ENCODE measurements at regions not wholly inside any gene's neighbourhood (a gene's known extent, or its start where the extent isn't known, plus 50 kb on each side); places are given as distances from the start of the nearest gene placed in this dataset.
"Not testable (repeated sequence)": the region's sequence is repeated elsewhere in the genome, so short reads cannot be mapped to it uniquely, and the experiment has no call there.

- DNase-seq (ENCODE audit: low read depth, low spot score) = no peak
These were observed 115.8 kb upstream of the PLCL2 start for GRCh38 chr3:16768956-16769355.

- no peak for DNase-seq (ENCODE audit: low read depth, low spot score)
These were observed 115.2 kb upstream of the PLCL2 start for GRCh38 chr3:16769525-16769924.

GRCh38 chr3:16770021-16770420 is 114.7 kb upstream of the PLCL2 start:
- DNase-seq (ENCODE audit: low read depth, low spot score) = no peak

- DNase-seq (ENCODE audit: low read depth, low spot score) = no peak
These were observed 114.0 kb upstream of the PLCL2 start for GRCh38 chr3:16770792-16771191.

GRCh38 chr3:16773594-16773993 is 111.2 kb upstream of the PLCL2 start:
- not testable (repeated sequence) for DNase-seq (ENCODE audit: low read depth, low spot score)

- DNase-seq (ENCODE audit: low read depth, low spot score) = not testable (repeated sequence)
These were observed 110.2 kb upstream of the PLCL2 start for GRCh38 chr3:16774536-16774935.

GRCh38 chr3:16784973-16785372 is 99.8 kb upstream of the PLCL2 start:
- DNase-seq (ENCODE audit: low read depth, low spot score) = no peak

GRCh38 chr3:16785465-16785864 is 99.3 kb upstream of the PLCL2 start:
- no peak for DNase-seq (ENCODE audit: low read depth, low spot score)

GRCh38 chr3:16788440-16789056 is 96.2 kb upstream of the PLCL2 start:
- DNase-seq (ENCODE audit: low read depth, low spot score) = no peak

- no peak for DNase-seq (ENCODE audit: low read depth, low spot score)
These were observed 95.2 kb upstream of the PLCL2 start for GRCh38 chr3:16789344-16790120.

- no peak for DNase-seq (ENCODE audit: low read depth, low spot score)
These were observed 94.0 kb upstream of the PLCL2 start for GRCh38 chr3:16790432-16791400.

GRCh38 chr3:16793321-16793720 is 91.4 kb upstream of the PLCL2 start:
- DNase-seq (ENCODE audit: low read depth, low spot score) = no peak

- no peak for DNase-seq (ENCODE audit: low read depth, low spot score)
These were observed 90.5 kb upstream of the PLCL2 start for GRCh38 chr3:16794257-16794656.

GRCh38 chr3:16795581-16795980 is 89.2 kb upstream of the PLCL2 start:
- DNase-seq (ENCODE audit: low read depth, low spot score) = no peak

GRCh38 chr3:16797831-16798230 is 86.9 kb upstream of the PLCL2 start:
- no peak for DNase-seq (ENCODE audit: low read depth, low spot score)

GRCh38 chr3:16798738-16799137 is 86.0 kb upstream of the PLCL2 start:
- no peak for DNase-seq (ENCODE audit: low read depth, low spot score)

GRCh38 chr3:16800361-16800760 is 84.4 kb upstream of the PLCL2 start:
- DNase-seq (ENCODE audit: low read depth, low spot score) = no peak

- no peak for DNase-seq (ENCODE audit: low read depth, low spot score)
These were observed 83.5 kb upstream of the PLCL2 start for GRCh38 chr3:16801223-16801622.

GRCh38 chr3:16801698-16802097 is 83.1 kb upstream of the PLCL2 start:
- DNase-seq (ENCODE audit: low read depth, low spot score) = no peak

GRCh38 chr3:16802389-16802788 is 82.4 kb upstream of the PLCL2 start:
- DNase-seq (ENCODE audit: low read depth, low spot score) = no peak

GRCh38 chr3:16803019-16803418 is 81.7 kb upstream of the PLCL2 start:
- no peak for DNase-seq (ENCODE audit: low read depth, low spot score)

- DNase-seq (ENCODE audit: low read depth, low spot score) = no peak
These were observed 77.4 kb upstream of the PLCL2 start for GRCh38 chr3:16807391-16807790.
